ENCODE measurements at regions not wholly inside any gene's neighbourhood (a gene's known extent, or its start where the extent isn't known, plus 50 kb on each side); places are given as distances from the start of the nearest gene placed in this dataset.

- Histone ChIP-seq H3K27me3 (replicated peaks in 1 of 7) (peaks cover 0 to 5% (median 0%) of the 10 kb centered on the region in 7 donors), H3K9me3 (peaks cover 0 to 4% (median 0%) of the 10 kb centered on the region in 8 donors), H3K4me1 (no peaks in the 10 kb centered on the region), H3K27ac (no peak overlapping the region), H3K36me3 (no peaks in the 10 kb centered on the region), H3K4me3 (no peak overlapping the region)
- intact Hi-C loops (cut with DNase I; ENCODE audit: low total_unique reads) = no loop called here
- DNase-seq = no peak
- WGBS, 5 donors = 92 to 96% (median 92%) methylated on average over 5 of the region's 5 CpGs
- no peak for TF ChIP-seq POLR2AphosphoS5 (IDR thresholded peaks at IDR 0.05)
- TF ChIP-seq CTCF (IDR thresholded peaks at IDR 0.05 in 8 of 11, conservative IDR thresholded peaks at IDR 0.05 in 3 of 11) = no peak
- no peak for TF ChIP-seq POLR2A (IDR thresholded peaks at IDR 0.05)
Observed at GRCh38 chr16:73853968-73854367, 442.6 kb upstream of the PSMD7 start.

GRCh38 chr16:73852561-73852960 lies 444.1 kb upstream of the PSMD7 start:
- H3K4me1 ChIP-seq = no peaks in the 10 kb centered on the region
- no peak overlapping the region for H3K27ac ChIP-seq
- H3K27me3 ChIP-seq (replicated peaks in 1 of 7) = peaks cover 0 to under 1% (median 0%) of the 10 kb centered on the region in 7 donors
- DNase-seq = no peak
- no peak overlapping the region for H3K4me3 ChIP-seq
- H3K9me3 ChIP-seq = peaks cover 0 to 4% (median 0%) of the 10 kb centered on the region in 8 donors
- H3K36me3 ChIP-seq = no peaks in the 10 kb centered on the region
- 74 to 91% (median 81%) methylated on average over 1 of the region's 1 CpG for WGBS, 5 donors
- intact Hi-C loops (cut with DNase I; ENCODE audit: low total_unique reads) = no loop called here
- no peak for TF ChIP-seq POLR2AphosphoS5 (IDR thresholded peaks at IDR 0.05)
- no peak for TF ChIP-seq POLR2A (IDR thresholded peaks at IDR 0.05)

GRCh38 chr16:73848993-73849392 lies 447.6 kb upstream of the PSMD7 start:
- Histone ChIP-seq H3K27ac (no peak overlapping the region), H3K4me1 (no peaks in the 10 kb centered on the region), H3K9me3 (no peaks in the 10 kb centered on the region), H3K4me3 (no peak overlapping the region), H3K27me3 (replicated peaks in 1 of 7) (no peaks in the 10 kb centered on the region), H3K36me3 (no peaks in the 10 kb centered on the region)
- no peak for DNase-seq
- intact Hi-C loops (cut with DNase I; ENCODE audit: low total_unique reads) = no loop called here
- WGBS, 5 donors = 70 to 81% (median 72%) methylated on average over 4 of the region's 4 CpGs
- no peak for TF ChIP-seq POLR2A (IDR thresholded peaks at IDR 0.05)
- TF ChIP-seq POLR2AphosphoS5 (IDR thresholded peaks at IDR 0.05) = no peak
- no peak for TF ChIP-seq CTCF (IDR thresholded peaks at IDR 0.05 in 8 of 11, conservative IDR thresholded peaks at IDR 0.05 in 3 of 11)

- WGBS, 5 donors = 75 to 94% (median 84%) methylated on average over 3 of the region's 3 CpGs
- H3K27me3 ChIP-seq (replicated peaks in 1 of 7) = no peaks in the 10 kb centered on the region
- intact Hi-C loops (cut with DNase I; ENCODE audit: low total_unique reads) = no loop called here
Observed at GRCh38 chr16:73847090-73847489, 449.5 kb upstream of the PSMD7 start.

More at GRCh38 chr16:73847090-73847489, 449.5 kb upstream of the PSMD7 start:
- no peaks in the 10 kb centered on the region for H3K36me3 ChIP-seq
- DNase-seq = no peak
- TF ChIP-seq POLR2A (IDR thresholded peaks at IDR 0.05) (no peak), CTCF (IDR thresholded peaks at IDR 0.05 in 8 of 11, conservative IDR thresholded peaks at IDR 0.05 in 3 of 11) (no peak)
- H3K4me1 ChIP-seq = no peaks in the 10 kb centered on the region
- H3K27ac ChIP-seq = no peak overlapping the region
- no peaks in the 10 kb centered on the region for H3K9me3 ChIP-seq
- H3K4me3 ChIP-seq = no peak overlapping the region

Data from spleen (tissue), 11 donors.